A673 (cell line): ENCODE measurements at regions not wholly inside any gene's neighbourhood (a gene's known extent, or its start where the extent isn't known, plus 50 kb on each side); places are given as distances from the start of the nearest gene placed in this dataset.

ENCODE experiments used
- BruUV-seq: library from RNA; stranded (reverse); fragments of 400-500 nt; replicated peaks from 2 replicates; lab custom pipeline; 2021; lab: Mats Ljungman, UMichigan
- CTCF ChIA-PET: fragments of 300-600 bp; sonication (Branson Sonifier 250); formaldehyde crosslinking; loops from one replicate; lab custom pipeline; 2022; ENCODE audit warnings: antibody characterized with exemption; lab: Charles Lee
- POLR2A ChIA-PET: fragments of 300-600 bp; sonication (Branson Sonifier 250); formaldehyde crosslinking; loops from one replicate; lab custom pipeline; 2022; ENCODE audit warnings: antibody characterized with exemption; ENCODE audit not compliant: low non-redundant PET; lab: Charles Lee
- DNase-seq: peaks from one replicate; pipeline ENCODE4 v3.0.0-alpha.2; 2015; ENCODE audit warnings: low spot score
- H3K27ac ChIP-seq: fragments of 200-600 bp; sonication (generic); 2 replicates; pipeline ENCODE4 v1.5.1; 2016; ENCODE audit warnings: mixed run types, low read depth, mild to moderate bottlenecking, mixed read lengths, antibody characterized with exemption, low read length; ENCODE audit not compliant: poor library complexity, severe bottlenecking
- H3K27me3 ChIP-seq: fragments of 200-600 bp; sonication (generic); replicated peaks from 2 replicates; pipeline ENCODE4 v1.6.1; 2017; ENCODE audit warnings: mixed run types, low read depth, mild to moderate bottlenecking, mixed read lengths, antibody characterized with exemption, low read length; ENCODE audit not compliant: insufficient read depth, poor library complexity
- H3K36me3 ChIP-seq: fragments of 200-600 bp; sonication (generic); 2 replicates; pipeline ENCODE4 v1.6.1; 2016; ENCODE audit warnings: mixed run types, mild to moderate bottlenecking, mixed read lengths, antibody characterized with exemption, low read length; ENCODE audit not compliant: insufficient read depth, poor library complexity, severe bottlenecking
- H3K4me1 ChIP-seq: fragments of 200-600 bp; sonication (generic); 2 replicates; pipeline ENCODE4 v1.6.1; 2017; ENCODE audit warnings: mixed run types, mild to moderate bottlenecking, mixed read lengths, antibody characterized with exemption, low read length; ENCODE audit not compliant: insufficient read depth, poor library complexity, severe bottlenecking
- H3K4me3 ChIP-seq: fragments of 200-600 bp; sonication (generic); 2 replicates; pipeline ENCODE4 v1.5.1; 2016; ENCODE audit warnings: low read depth, mixed run types, mild to moderate bottlenecking, mixed read lengths, low read length; ENCODE audit not compliant: poor library complexity, severe bottlenecking
- H3K9me3 ChIP-seq: fragments of 200-600 bp; sonication (generic); 2 replicates; pipeline ENCODE4 v1.6.1; 2016; ENCODE audit warnings: mixed run types, low read depth, mild to moderate bottlenecking, mixed read lengths, antibody characterized with exemption, low read length; ENCODE audit not compliant: poor library complexity, severe bottlenecking
- EZH2 ChIP-seq: fragments of 200-600 bp; sonication (generic); IDR thresholded peaks from 2 replicates; pipeline ENCODE4 v1.6.1; 2017; ENCODE audit warnings: borderline replicate concordance, low read depth, mild to moderate bottlenecking, mixed read lengths, antibody characterized with exemption, low read length; ENCODE audit not compliant: poor library complexity, severe bottlenecking
- intact Hi-C: fragments of 100-400 bp; cut with micrococcal nuclease; formaldehyde crosslinking; loops from one replicate; pipeline ENCODE4 v1.10.0; 2022; ENCODE audit not compliant: unreplicated experiment
- TF ChIP-seq, protein P1 (sequence below): fragments of 300-800, 200-600 bp; sonication (generic); conservative IDR thresholded peaks from 2 replicates; pipeline ENCODE4 v1.5.1; 2017; ENCODE audit warnings: low read depth, mild to moderate bottlenecking, antibody characterized with exemption, low read length, moderate library complexity, mixed read lengths

DNA sequence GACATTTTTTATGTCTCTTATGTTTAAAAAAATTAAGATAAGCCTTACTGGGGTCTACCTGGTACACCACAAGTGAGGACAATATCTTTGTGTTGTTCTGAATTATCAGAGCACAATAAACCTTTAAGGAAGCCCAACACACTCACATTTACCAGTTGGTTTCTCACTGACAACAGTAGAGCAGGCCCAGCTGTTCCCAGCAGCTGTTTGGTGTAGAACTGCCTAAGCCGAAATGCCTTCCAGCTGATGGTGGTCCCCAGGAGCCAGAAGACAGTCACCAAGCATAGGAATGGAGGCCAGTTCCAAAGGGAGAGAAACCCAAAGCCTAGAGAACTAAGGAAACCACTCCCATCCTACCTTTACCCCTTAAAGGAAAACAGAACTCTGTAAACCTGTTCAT lies 428.6 kb upstream of the CAMK1G start:
- no peak for DNase-seq
- TF ChIP-seq, protein P1, sequence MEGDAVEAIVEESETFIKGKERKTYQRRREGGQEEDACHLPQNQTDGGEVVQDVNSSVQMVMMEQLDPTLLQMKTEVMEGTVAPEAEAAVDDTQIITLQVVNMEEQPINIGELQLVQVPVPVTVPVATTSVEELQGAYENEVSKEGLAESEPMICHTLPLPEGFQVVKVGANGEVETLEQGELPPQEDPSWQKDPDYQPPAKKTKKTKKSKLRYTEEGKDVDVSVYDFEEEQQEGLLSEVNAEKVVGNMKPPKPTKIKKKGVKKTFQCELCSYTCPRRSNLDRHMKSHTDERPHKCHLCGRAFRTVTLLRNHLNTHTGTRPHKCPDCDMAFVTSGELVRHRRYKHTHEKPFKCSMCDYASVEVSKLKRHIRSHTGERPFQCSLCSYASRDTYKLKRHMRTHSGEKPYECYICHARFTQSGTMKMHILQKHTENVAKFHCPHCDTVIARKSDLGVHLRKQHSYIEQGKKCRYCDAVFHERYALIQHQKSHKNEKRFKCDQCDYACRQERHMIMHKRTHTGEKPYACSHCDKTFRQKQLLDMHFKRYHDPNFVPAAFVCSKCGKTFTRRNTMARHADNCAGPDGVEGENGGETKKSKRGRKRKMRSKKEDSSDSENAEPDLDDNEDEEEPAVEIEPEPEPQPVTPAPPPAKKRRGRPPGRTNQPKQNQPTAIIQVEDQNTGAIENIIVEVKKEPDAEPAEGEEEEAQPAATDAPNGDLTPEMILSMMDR = no peak
- peaks cover 19% of the 10 kb centered on the region for H3K27me3 ChIP-seq
- no TSS peak for BruUV-seq
- POLR2A ChIA-PET = no interaction called here
- H3K27ac ChIP-seq = no peak overlapping the region
- no peaks in the 10 kb centered on the region for H3K4me1 ChIP-seq
- H3K4me3 ChIP-seq = no peak overlapping the region
- intact Hi-C loops = no loop called here
- H3K36me3 ChIP-seq = no peaks in the 10 kb centered on the region
- CTCF ChIA-PET = no interaction called here
- no peaks in the 10 kb centered on the region for H3K9me3 ChIP-seq

DNA sequence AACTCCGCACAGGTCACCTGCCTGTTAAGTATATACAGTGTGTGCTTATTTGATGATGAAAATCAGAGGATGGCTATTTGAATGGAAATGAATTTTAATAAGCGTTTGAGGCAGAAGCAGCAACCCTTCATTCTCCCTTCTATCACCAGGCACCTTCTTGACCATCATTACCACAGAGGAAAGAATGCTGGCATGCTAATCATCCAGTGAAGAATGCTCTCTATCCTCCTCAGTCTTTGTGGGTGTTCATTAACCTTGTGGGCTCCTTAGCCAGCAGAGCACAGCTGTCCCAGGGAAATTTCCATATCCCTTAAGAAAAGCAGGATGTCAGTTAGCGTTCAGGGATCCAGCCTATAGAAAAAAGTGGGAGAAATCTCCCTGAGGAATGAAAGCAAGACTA lies 428.0 kb upstream of the CAMK1G start:
- POLR2A ChIA-PET = no interaction called here
- BruUV-seq = no TSS peak
- intact Hi-C loops = no loop called here
- TF ChIP-seq, protein P1 = no peak
- no peak for TF ChIP-seq EZH2
- CTCF ChIA-PET = no interaction called here
- Histone ChIP-seq H3K36me3 (no peaks in the 10 kb centered on the region), H3K4me1 (no peaks in the 10 kb centered on the region), H3K27me3 (peaks cover 19% of the 10 kb centered on the region), H3K9me3 (no peaks in the 10 kb centered on the region), H3K4me3 (no peak overlapping the region), H3K27ac (no peak overlapping the region)
- DNase-seq = no peak

DNA sequence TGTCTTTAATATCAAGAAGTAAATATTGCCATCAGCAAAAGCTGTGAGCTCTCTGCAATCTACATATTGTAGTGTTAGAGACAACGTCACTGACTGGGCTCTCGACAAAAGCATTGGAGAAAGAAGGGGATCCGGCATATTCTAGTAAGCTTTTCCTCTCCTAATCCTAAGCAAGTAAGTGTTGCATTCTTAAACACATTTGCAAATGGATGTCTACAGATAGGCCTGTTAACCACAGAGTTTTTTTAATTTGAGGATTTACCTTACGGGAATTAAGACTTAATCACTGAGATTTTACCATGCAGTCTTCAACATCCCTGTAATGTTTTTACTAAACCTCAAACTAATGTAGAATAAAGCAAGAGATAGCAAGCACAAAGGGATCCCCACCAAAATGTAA lies 426.5 kb upstream of the CAMK1G start:
- ChIA-PET POLR2A (no interaction called here), CTCF (no interaction called here)
- TF ChIP-seq, protein P1 = no peak
- TF ChIP-seq EZH2 = no peak
- no TSS peak for BruUV-seq
- intact Hi-C loops = no loop called here
- H3K27ac ChIP-seq = no peak overlapping the region
- no peaks in the 10 kb centered on the region for H3K4me1 ChIP-seq
- H3K4me3 ChIP-seq = no peak overlapping the region
- H3K9me3 ChIP-seq = no peaks in the 10 kb centered on the region
- H3K27me3 ChIP-seq = peaks cover 19% of the 10 kb centered on the region
- DNase-seq = no peak
- no peaks in the 10 kb centered on the region for H3K36me3 ChIP-seq
